H1 (cell line): ENCODE measurements at regions not wholly inside any gene's neighbourhood (a gene's known extent, or its start where the extent isn't known, plus 50 kb on each side); places are given as distances from the start of the nearest gene placed in this dataset.

Experiments used
- SIN3A ChIP-seq, 2 experiments: IDR thresholded peaks in 1 of 2; conservative IDR thresholded peaks in 1 of 2; 2 replicates each; pipeline ENCODE4 v1.6.1; 2011 to 2012; ENCODE audit warnings: low read length in 2 of 2, improper control_type of control experiment in 1 of 2, low read depth in 1 of 2, mild to moderate bottlenecking in 1 of 2
- TEAD4 ChIP-seq: IDR thresholded peaks from 2 replicates; pipeline ENCODE4 v1.6.1; 2012; ENCODE audit warnings: low read depth, low read length, inconsistent platforms, mixed read lengths

DNA sequence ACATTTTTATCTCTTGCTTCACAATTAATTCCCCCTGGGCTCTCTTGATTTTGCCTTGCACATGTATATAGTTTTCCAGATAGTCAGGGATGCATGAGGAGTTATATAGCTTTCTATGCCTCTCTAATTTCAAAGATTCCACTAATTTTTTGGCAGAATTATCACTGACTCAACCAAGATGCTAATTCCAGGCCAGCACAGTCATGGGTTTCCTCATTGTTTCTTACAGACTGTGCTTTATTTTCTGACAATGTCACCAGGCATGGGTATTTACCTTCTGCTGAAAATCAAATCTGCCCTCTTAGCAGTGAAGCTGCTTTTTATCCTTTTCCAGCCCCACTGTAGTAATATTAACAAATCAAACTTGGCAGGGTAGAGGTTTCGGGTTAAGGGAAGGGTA is 1520.6 kb upstream of the CADM2 start:
- TF ChIP-seq TEAD4 (no peak), SIN3A (conservative IDR thresholded peaks at IDR 0.05 in 1 of 2, IDR thresholded peaks at IDR 0.05 in 1 of 2; ENCODE audit: low read depth in 1 of 2, low read length in 2 of 2) (no peak)
